Glomerular endothelial cell (primary cell): ENCODE measurements at regions not wholly inside any gene's neighbourhood (a gene's known extent, or its start where the extent isn't known, plus 50 kb on each side); places are given as distances from the start of the nearest gene placed in this dataset.
"Not testable (repeated sequence)": the region's sequence is repeated elsewhere in the genome, so short reads cannot be mapped to it uniquely, and the experiment has no call there.

Experiments
- DNase-seq: peaks from one replicate; pipeline ENCODE4 v3.0.0-alpha.2; 2011; ENCODE audit warnings: low read depth, low spot score; ENCODE audit errors: extremely low read depth

- no peak for DNase-seq
Measured at GRCh38 chr4:1531683-1532548, 125.7 kb upstream of the NKX1-1 start.

- no peak for DNase-seq
Measured at GRCh38 chr4:1530356-1530755, 124.1 kb upstream of the NKX1-1 start.

GRCh38 chr4:1524761-1525160 is 118.5 kb upstream of the NKX1-1 start:
- DNase-seq, result no peak

- DNase-seq, result no peak
Measured at GRCh38 chr4:1523907-1524636, 117.8 kb upstream of the NKX1-1 start.

GRCh38 chr4:1523506-1523905 is 117.3 kb upstream of the NKX1-1 start:
- no peak for DNase-seq

GRCh38 chr4:1523033-1523432 is 116.8 kb upstream of the NKX1-1 start:
- no peak for DNase-seq

GRCh38 chr4:1522606-1523005 is 116.4 kb upstream of the NKX1-1 start:
- no peak for DNase-seq

GRCh38 chr4:1521821-1522361 is 115.6 kb upstream of the NKX1-1 start:
- no peak for DNase-seq

- not testable (repeated sequence) for DNase-seq
Measured at GRCh38 chr4:1520795-1521576, 114.7 kb upstream of the NKX1-1 start.

GRCh38 chr4:1519787-1520661 is 113.8 kb upstream of the NKX1-1 start:
- DNase-seq, result no peak

GRCh38 chr4:1518997-1519700 is 112.9 kb upstream of the NKX1-1 start:
- no peak for DNase-seq

- no peak for DNase-seq
Measured at GRCh38 chr4:1517592-1518411, 111.6 kb upstream of the NKX1-1 start.

- DNase-seq, result no peak
Measured at GRCh38 chr4:1516881-1517480, 110.7 kb upstream of the NKX1-1 start.

- DNase-seq, result no peak
Measured at GRCh38 chr4:1516261-1516660, 110.0 kb upstream of the NKX1-1 start.

- DNase-seq, result no peak
Measured at GRCh38 chr4:1515763-1516162, 109.5 kb upstream of the NKX1-1 start.

- DNase-seq, result no peak
Measured at GRCh38 chr4:1515156-1515555, 108.9 kb upstream of the NKX1-1 start.

GRCh38 chr4:1514612-1515011 is 108.4 kb upstream of the NKX1-1 start:
- DNase-seq, result no peak

- no peak for DNase-seq
Measured at GRCh38 chr4:1513936-1514483, 107.8 kb upstream of the NKX1-1 start.
